ENCODE measurements at regions not wholly inside any gene's neighbourhood (a gene's known extent, or its start where the extent isn't known, plus 50 kb on each side); places are given as distances from the start of the nearest gene placed in this dataset.
"Not testable (repeated sequence)": the region's sequence is repeated elsewhere in the genome, so short reads cannot be mapped to it uniquely, and the experiment has no call there.

GRCh38 chr6:125354649-125355048 lies 52.9 kb upstream of the HDDC2 start:
- intact Hi-C loops (cut with micrococcal nuclease), result no loop called here

GRCh38 chr6:125356884-125357283 lies 55.1 kb upstream of the HDDC2 start:
- intact Hi-C loops (cut with micrococcal nuclease), result no loop called here

- intact Hi-C loops (cut with micrococcal nuclease), result no loop called here
These were observed 55.9 kb upstream of the HDDC2 start for GRCh38 chr6:125357515-125358256.

- intact Hi-C loops (cut with micrococcal nuclease), result no loop called here
These were observed 57.1 kb upstream of the HDDC2 start for GRCh38 chr6:125358898-125359297.

GRCh38 chr6:125361868-125362267 lies 60.1 kb upstream of the HDDC2 start:
- intact Hi-C loops (cut with micrococcal nuclease), result no loop called here

- intact Hi-C loops (cut with micrococcal nuclease), result no loop called here
These were observed 61.5 kb upstream of the HDDC2 start for GRCh38 chr6:125363039-125363823.

GRCh38 chr6:125363824-125364165 lies 62.0 kb upstream of the HDDC2 start:
- intact Hi-C loops (cut with micrococcal nuclease), result no loop called here

GRCh38 chr6:125365230-125365629 lies 63.5 kb upstream of the HDDC2 start:
- intact Hi-C loops (cut with micrococcal nuclease), result no loop called here

- intact Hi-C loops (cut with micrococcal nuclease), result no loop called here
These were observed 65.4 kb upstream of the HDDC2 start for GRCh38 chr6:125367036-125367782.

- intact Hi-C loops (cut with micrococcal nuclease), result no loop called here
These were observed 68.6 kb upstream of the HDDC2 start for GRCh38 chr6:125370343-125370742.

GRCh38 chr6:125375013-125375412 lies 73.2 kb upstream of the HDDC2 start:
- intact Hi-C loops (cut with micrococcal nuclease), result no loop called here

GRCh38 chr6:125375821-125376220 lies 74.1 kb upstream of the HDDC2 start:
- intact Hi-C loops (cut with micrococcal nuclease), result no loop called here

GRCh38 chr6:125377621-125378020 lies 75.9 kb upstream of the HDDC2 start:
- intact Hi-C loops (cut with micrococcal nuclease), result no loop called here

GRCh38 chr6:125379174-125379573 lies 77.4 kb upstream of the HDDC2 start:
- intact Hi-C loops (cut with micrococcal nuclease), result no loop called here

- intact Hi-C loops (cut with micrococcal nuclease), result no loop called here
These were observed 78.7 kb upstream of the HDDC2 start for GRCh38 chr6:125380474-125380873.

GRCh38 chr6:125386337-125386736 lies 84.6 kb upstream of the HDDC2 start:
- intact Hi-C loops (cut with micrococcal nuclease), result not testable (repeated sequence)

GRCh38 chr6:125392682-125393081 lies 90.9 kb upstream of the HDDC2 start:
- intact Hi-C loops (cut with micrococcal nuclease), result no loop called here

- intact Hi-C loops (cut with micrococcal nuclease), result no loop called here
These were observed 91.7 kb upstream of the HDDC2 start for GRCh38 chr6:125393449-125393858.

- intact Hi-C loops (cut with micrococcal nuclease), result no loop called here
These were observed 105.0 kb upstream of the HDDC2 start for GRCh38 chr6:125406741-125407140.

GRCh38 chr6:125414507-125414906 lies 112.7 kb upstream of the HDDC2 start:
- intact Hi-C loops (cut with micrococcal nuclease), result no loop called here

- intact Hi-C loops (cut with micrococcal nuclease), result no loop called here
These were observed 114.1 kb upstream of the HDDC2 start for GRCh38 chr6:125415913-125416312.

GRCh38 chr6:125421836-125422235 lies 120.1 kb upstream of the HDDC2 start:
- intact Hi-C loops (cut with micrococcal nuclease), result no loop called here

Measured in T-helper 1 cell treated with Interleukin-12 subunit alpha and Interleukin-12 subunit beta and Interleukin-4 antibody, amounts not matched to agents 30 ng/mL and 1 ng/mL, for 36 hours (primary cell).